GM10266 (cell line): ENCODE measurements at regions not wholly inside any gene's neighbourhood (a gene's known extent, or its start where the extent isn't known, plus 50 kb on each side); places are given as distances from the start of the nearest gene placed in this dataset.
"Not testable (repeated sequence)": the region's sequence is repeated elsewhere in the genome, so short reads cannot be mapped to it uniquely, and the experiment has no call there.

Experiments
- DNase-seq: peaks from one replicate; pipeline ENCODE4 v3.0.0; 2012; ENCODE audit errors: extremely low spot score
- TF ChIP-seq, protein P1 (sequence below): IDR thresholded peaks from 2 replicates; pipeline ENCODE4 v1.5.1; 2012; ENCODE audit warnings: mild to moderate bottlenecking, low read depth; ENCODE audit not compliant: control insufficient read depth, insufficient read depth; ENCODE audit errors: missing control alignments

DNA sequence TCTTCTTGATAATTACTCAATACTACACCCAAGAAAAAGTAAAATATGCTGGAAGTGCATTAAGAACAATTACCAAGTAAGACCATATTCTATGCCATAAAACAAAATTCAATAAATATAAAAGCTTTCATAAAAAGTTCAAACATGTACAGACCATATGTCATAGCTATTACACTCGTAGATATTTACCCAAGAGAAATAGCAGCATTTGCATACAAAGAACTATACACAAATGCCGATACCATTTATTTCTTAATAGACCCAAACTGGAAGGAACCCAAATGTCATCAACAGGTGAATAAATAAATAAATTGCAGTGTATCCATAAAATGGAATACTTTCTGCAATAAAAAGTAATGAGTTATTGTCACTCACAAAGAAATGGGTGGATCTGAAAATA is 78.3 kb upstream of the SLC16A7 start:
- TF ChIP-seq, protein P1, sequence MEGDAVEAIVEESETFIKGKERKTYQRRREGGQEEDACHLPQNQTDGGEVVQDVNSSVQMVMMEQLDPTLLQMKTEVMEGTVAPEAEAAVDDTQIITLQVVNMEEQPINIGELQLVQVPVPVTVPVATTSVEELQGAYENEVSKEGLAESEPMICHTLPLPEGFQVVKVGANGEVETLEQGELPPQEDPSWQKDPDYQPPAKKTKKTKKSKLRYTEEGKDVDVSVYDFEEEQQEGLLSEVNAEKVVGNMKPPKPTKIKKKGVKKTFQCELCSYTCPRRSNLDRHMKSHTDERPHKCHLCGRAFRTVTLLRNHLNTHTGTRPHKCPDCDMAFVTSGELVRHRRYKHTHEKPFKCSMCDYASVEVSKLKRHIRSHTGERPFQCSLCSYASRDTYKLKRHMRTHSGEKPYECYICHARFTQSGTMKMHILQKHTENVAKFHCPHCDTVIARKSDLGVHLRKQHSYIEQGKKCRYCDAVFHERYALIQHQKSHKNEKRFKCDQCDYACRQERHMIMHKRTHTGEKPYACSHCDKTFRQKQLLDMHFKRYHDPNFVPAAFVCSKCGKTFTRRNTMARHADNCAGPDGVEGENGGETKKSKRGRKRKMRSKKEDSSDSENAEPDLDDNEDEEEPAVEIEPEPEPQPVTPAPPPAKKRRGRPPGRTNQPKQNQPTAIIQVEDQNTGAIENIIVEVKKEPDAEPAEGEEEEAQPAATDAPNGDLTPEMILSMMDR = no peak
- no peak for DNase-seq

DNA sequence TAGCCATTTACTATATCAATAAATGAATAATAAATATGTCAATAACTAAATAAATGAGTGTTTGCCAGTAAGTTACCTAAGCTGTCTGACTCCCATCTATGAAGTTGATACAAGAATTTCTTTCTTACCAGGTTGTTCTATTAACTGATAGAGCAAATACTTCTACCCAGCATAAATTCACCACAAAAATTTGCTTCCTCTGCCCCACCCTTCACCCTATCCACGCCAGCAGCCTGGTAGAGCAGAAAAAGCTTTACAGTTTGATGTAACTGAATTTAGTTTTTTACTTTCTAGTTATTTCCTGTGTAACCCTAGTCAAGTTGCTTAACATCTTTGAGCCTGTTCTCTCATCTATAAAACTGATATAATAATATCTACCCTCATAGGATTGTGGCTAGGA is 94.9 kb upstream of the SLC16A7 start:
- TF ChIP-seq, protein P1 = no peak
- no peak for DNase-seq

DNA sequence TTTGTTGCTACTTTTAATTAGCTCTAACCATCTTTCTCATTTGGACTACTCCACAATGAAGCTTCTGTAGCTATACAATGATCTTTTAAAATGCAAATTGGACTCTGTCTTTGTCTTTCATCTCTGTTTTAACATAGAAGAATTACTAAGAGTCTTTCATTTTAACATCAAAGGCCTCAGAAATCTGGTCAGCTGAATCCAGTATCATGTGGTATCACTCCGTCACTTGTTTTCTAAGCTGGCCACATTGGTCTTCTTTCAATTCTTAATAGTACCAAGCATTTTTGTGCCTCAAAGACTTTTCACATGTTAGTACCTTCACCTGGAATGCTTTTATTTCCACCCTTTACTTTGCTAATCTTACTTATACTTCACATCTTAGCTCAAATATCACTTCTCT is 95.5 kb upstream of the SLC16A7 start:
- TF ChIP-seq, protein P1 = no peak
- DNase-seq = no peak

DNA sequence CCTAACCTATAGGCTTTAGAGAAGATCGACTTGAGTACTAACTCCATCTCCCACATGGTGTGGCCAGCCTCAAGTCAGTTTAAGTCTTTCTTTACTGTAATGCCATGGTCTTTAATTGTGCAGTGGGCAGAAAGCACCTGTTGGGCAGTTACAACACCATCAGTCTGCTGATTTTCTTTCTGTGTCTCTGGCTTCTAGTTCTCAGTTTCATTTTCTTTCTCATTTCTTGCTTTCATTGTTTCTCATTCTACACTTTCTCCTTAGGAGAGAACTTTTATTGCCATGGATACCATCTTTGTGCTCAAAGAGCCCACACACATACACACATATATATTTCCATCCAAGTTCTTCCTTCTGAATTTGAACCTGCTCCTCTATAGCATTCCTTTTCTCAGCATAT is 96.1 kb upstream of the SLC16A7 start:
- DNase-seq = peak; percentile 3
- TF ChIP-seq, protein P1 = no peak

DNA sequence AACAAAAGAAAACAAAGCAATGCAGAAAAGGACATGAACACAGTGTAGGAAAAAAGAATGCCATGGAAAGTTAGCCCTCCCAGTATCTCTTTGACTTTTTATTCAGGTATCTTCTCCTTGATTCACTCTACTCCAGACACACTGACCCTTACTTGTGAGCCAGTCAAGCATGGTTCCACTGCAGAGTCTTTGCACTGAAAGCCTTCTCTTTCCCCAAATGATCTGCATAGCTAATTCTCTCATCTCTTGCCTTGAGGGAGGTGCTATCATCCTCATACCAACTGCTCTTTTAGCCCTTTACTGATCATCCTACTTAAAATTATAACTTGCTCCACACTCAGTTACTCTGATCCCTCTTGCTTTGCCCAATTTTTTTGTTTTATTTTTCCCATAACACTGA is 101.2 kb upstream of the SLC16A7 start:
- TF ChIP-seq, protein P1 = no peak
- no peak for DNase-seq

DNA sequence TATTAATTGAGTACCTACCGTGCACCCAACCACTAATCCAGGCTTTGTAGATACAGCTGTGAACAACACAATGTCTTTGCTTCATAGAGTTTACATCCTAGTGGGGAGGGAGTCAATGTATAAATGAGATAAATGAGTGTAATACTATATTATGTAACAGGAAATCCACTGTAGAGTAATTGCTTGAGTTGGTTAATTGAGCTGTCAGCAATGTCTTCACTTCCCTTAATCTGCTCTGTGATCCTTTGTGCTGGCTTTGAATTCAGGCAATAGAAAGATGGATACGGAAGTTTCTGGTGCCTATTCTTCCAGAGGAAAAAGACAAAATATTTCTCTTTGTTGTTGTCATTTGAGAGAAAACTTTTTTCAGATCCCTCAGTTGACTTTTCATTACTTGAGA is 104.0 kb upstream of the SLC16A7 start:
- TF ChIP-seq, protein P1 = no peak
- DNase-seq = no peak

DNA sequence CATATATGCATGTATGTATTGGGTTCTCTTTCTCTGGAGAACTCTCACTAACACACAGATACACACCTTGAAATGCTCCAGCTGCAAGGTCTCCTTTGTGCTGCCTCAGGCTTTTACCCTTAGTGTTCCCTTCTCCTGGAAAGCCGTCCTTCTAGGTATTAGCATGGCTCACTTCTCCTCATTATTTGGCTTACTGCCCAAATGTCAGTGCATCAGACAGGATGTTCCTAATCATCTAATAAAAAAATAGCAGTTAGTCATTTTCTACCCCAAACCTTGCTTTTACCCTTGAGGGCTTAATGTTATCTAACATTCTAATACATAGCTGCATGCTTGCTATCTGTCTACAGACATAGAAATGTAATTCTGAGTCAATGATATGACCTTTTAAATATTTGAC is 109.0 kb upstream of the SLC16A7 start:
- TF ChIP-seq, protein P1 = no peak
- DNase-seq = no peak

DNA sequence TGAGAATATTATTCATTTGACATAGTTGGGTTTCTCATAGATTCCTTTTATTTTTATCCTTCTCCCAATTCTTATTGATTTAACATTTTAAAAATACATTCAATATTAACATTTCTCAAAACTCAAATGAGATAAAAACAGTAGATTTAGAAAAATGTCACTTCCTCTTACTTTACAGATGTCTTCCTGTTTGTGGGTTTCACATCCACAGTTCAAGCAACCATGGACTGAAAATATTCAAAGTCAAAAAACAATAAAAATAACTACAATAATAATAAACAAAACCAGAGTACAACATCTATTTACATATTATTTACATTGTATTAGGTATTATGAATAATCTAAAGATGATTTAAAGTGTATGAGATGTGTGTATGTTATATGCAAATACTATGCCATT is 111.3 kb upstream of the SLC16A7 start:
- TF ChIP-seq, protein P1 = no peak
- no peak for DNase-seq

DNA sequence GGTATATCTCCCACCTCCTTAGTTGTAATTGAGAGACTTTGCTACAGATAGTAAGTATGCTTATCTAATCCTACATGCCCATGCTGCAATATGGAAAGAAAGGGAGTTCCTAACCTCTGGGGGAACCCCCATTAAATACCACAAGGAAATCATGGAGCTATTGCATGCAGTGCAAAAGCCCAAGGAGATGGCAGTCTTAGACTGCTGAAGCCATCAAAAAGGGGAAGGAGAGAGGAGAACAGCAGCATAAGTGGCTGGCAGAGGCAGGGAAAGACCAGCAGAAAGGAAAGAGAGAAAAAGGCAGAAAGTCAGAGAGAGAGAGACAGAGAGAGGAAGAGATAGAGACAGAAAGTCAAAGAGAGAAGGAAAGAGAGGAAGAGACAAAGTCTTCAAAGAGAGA is 121.6 kb upstream of the SLC16A7 start:
- DNase-seq = not testable (repeated sequence)
